ENCODE measurements at regions not wholly inside any gene's neighbourhood (a gene's known extent, or its start where the extent isn't known, plus 50 kb on each side); places are given as distances from the start of the nearest gene placed in this dataset.

DNA sequence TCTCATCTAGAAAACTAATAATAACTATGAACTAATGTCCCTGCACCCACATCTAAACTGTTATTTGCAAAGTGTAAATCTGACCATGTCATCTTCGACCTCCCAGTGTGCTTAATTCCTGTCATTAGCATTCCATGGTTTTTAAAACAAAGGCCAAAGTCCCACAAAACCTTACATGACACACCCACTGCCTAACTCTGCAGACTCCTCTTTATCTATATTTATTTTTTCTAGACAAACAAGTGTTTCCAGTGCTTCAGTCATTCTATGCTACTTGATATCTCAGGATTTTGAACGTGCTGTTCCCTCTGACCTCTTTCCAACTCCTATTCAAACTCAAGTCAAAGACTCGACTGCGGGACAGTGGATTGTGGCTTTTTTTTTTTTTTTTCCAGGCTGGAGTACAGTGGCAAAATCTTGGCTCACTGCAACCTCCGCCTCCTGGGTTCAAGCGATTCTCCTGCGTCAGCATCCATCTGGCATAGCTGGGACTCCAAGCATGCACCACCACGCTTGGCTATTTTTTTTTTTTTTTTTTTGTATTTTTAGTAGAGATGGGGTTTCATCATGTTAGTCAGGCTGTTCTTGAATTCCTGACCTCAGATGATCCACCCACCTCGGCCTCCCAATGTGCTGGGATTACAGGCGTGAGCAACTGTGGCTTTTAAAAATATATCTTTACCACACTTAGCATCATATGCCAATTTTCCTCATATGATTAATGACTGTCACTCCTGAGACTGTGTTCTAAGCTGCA lies 1511.0 kb downstream of the ARAP2 start:
- H3K9me3 ChIP-seq (ENCODE audit: control insufficient read depth, low read length) = no peaks in the 10 kb centered on the region
- H3K4me3 ChIP-seq (ENCODE audit: extremely low read depth, insufficient read depth, low read length, poor library complexity, severe bottlenecking) = no peak overlapping the region
- no peak overlapping the region for H3K27ac ChIP-seq (ENCODE audit: low read depth, low read length, severe bottlenecking)
- WGBS, 2 experiments (ENCODE audit: insufficient coverage in 2 of 2) = 73 to 77% methylated on average over 3 to 4 of the region's 10 CpGs
- no peaks in the 10 kb centered on the region for H3K36me3 ChIP-seq (ENCODE audit: control insufficient read depth, insufficient read depth, low read length)
- H3K4me1 ChIP-seq (ENCODE audit: control insufficient read depth, insufficient read depth, low read length, poor library complexity, severe bottlenecking) = peaks cover 6% of the 10 kb centered on the region

DNA sequence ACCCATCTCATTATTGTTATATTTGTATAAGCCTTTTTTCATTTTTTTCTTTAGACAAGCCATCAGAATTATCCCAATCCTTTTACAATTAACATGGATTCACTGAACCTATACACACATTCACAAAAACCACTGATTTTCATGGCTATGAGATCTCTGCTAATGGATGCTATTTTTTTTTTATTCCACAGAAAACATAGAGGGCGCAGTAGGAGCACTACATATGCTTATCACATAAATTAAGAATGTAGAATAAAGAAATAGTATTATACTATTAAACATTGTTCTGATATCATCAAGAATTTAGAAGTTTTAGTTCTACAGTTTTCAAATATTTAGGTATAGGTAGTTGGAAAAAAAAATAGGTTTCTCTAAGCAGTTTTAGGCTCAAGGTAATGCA lies 1477.4 kb downstream of the ARAP2 start:
- no peaks in the 10 kb centered on the region for H3K9me3 ChIP-seq (ENCODE audit: control insufficient read depth, low read length)
- H3K4me3 ChIP-seq (ENCODE audit: extremely low read depth, insufficient read depth, low read length, poor library complexity, severe bottlenecking) = no peak overlapping the region
- H3K27ac ChIP-seq (ENCODE audit: low read depth, low read length, severe bottlenecking) = no peak overlapping the region
- H3K4me1 ChIP-seq (ENCODE audit: control insufficient read depth, insufficient read depth, low read length, poor library complexity, severe bottlenecking) = no peaks in the 10 kb centered on the region
- no CpG with 5 or more reads among the region's 1 CpG for WGBS, 2 experiments (ENCODE audit: insufficient coverage in 2 of 2)
- H3K36me3 ChIP-seq (ENCODE audit: control insufficient read depth, insufficient read depth, low read length) = no peaks in the 10 kb centered on the region

DNA sequence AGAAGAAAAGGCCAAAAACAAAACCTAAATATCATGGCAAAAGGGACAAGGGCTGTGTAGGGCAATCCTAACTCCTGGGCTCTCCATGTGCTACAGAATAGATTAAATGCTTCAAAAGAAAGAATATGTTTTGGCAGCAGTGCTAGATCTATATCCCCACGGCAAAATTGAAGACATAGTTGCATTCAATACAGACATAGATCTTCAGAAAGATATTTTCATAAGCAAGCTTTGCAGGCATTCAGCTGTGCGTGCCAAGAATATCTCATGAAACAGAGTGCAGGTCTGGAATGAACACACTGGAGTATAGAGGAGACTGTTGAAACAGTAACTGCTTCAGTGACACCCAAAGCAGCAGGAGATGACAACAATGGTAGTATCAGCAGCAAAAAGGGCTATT lies 1476.9 kb downstream of the ARAP2 start:
- no peak overlapping the region for H3K27ac ChIP-seq (ENCODE audit: low read depth, low read length, severe bottlenecking)
- H3K4me1 ChIP-seq (ENCODE audit: control insufficient read depth, insufficient read depth, low read length, poor library complexity, severe bottlenecking) = no peaks in the 10 kb centered on the region
- H3K4me3 ChIP-seq (ENCODE audit: extremely low read depth, insufficient read depth, low read length, poor library complexity, severe bottlenecking) = no peak overlapping the region
- H3K36me3 ChIP-seq (ENCODE audit: control insufficient read depth, insufficient read depth, low read length) = no peaks in the 10 kb centered on the region
- H3K9me3 ChIP-seq (ENCODE audit: control insufficient read depth, low read length) = no peaks in the 10 kb centered on the region
- 89% methylated on average over 1 of the region's 2 CpGs; no CpG with 5 or more reads in 1 of the 2 experiments for WGBS, 2 experiments (ENCODE audit: insufficient coverage in 2 of 2)

- no peak overlapping the region for H3K27ac ChIP-seq (ENCODE audit: low read depth, low read length, severe bottlenecking)
- no peak overlapping the region for H3K4me3 ChIP-seq (ENCODE audit: extremely low read depth, insufficient read depth, low read length, poor library complexity, severe bottlenecking)
- peaks cover 7% of the 10 kb centered on the region for H3K4me1 ChIP-seq (ENCODE audit: control insufficient read depth, insufficient read depth, low read length, poor library complexity, severe bottlenecking)
- H3K9me3 ChIP-seq (ENCODE audit: control insufficient read depth, low read length) = no peaks in the 10 kb centered on the region
- no peaks in the 10 kb centered on the region for H3K36me3 ChIP-seq (ENCODE audit: control insufficient read depth, insufficient read depth, low read length)
- WGBS, 2 experiments (ENCODE audit: insufficient coverage in 2 of 2) = 76 to 78% methylated on average over 4 to 6 of the region's 8 CpGs
Measured at GRCh38 chr4:34771632-34772031, 1472.7 kb downstream of the ARAP2 start.

- H3K4me3 ChIP-seq (ENCODE audit: extremely low read depth, insufficient read depth, low read length, poor library complexity, severe bottlenecking) = no peak overlapping the region
- no peaks in the 10 kb centered on the region for H3K36me3 ChIP-seq (ENCODE audit: control insufficient read depth, insufficient read depth, low read length)
- no peak overlapping the region for H3K27ac ChIP-seq (ENCODE audit: low read depth, low read length, severe bottlenecking)
- WGBS, 2 experiments (ENCODE audit: insufficient coverage in 2 of 2) = 80 to 88% methylated on average over 1 to 2 of the region's 2 CpGs
- H3K4me1 ChIP-seq (ENCODE audit: control insufficient read depth, insufficient read depth, low read length, poor library complexity, severe bottlenecking) = no peaks in the 10 kb centered on the region
- H3K9me3 ChIP-seq (ENCODE audit: control insufficient read depth, low read length) = no peaks in the 10 kb centered on the region
Measured at GRCh38 chr4:34790131-34790530, 1454.2 kb downstream of the ARAP2 start.

DNA sequence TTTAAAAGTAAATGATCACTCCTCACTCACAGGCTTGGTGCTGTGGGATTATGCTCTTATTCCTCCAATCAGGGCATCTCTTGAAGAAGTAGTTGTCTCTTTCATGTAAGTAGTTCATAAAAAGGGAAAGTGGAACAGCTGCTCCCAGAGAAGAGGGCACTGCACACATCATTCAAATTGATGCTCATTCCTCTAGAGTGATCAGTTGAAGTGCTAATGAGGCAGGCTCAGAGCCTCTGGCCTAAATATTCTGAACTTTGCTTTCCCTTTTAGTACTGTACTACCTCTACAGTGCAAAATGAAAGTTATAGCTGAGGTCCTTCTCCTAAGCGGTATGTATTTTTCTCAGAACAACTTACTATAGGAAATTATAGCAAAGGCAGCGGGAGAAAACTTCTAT lies 1453.1 kb downstream of the ARAP2 start:
- H3K9me3 ChIP-seq (ENCODE audit: control insufficient read depth, low read length) = no peaks in the 10 kb centered on the region
- H3K27ac ChIP-seq (ENCODE audit: low read depth, low read length, severe bottlenecking) = no peak overlapping the region
- no peak overlapping the region for H3K4me3 ChIP-seq (ENCODE audit: extremely low read depth, insufficient read depth, low read length, poor library complexity, severe bottlenecking)
- WGBS, 2 experiments (ENCODE audit: insufficient coverage in 2 of 2) = no CpG with 5 or more reads among the region's 2 CpGs
- no peaks in the 10 kb centered on the region for H3K4me1 ChIP-seq (ENCODE audit: control insufficient read depth, insufficient read depth, low read length, poor library complexity, severe bottlenecking)
- no peaks in the 10 kb centered on the region for H3K36me3 ChIP-seq (ENCODE audit: control insufficient read depth, insufficient read depth, low read length)

GRCh38 chr4:34800953-34801352 lies 1443.4 kb downstream of the ARAP2 start:
- Histone ChIP-seq H3K4me1 (ENCODE audit: control insufficient read depth, insufficient read depth, low read length, poor library complexity, severe bottlenecking) (no peaks in the 10 kb centered on the region), H3K27ac (ENCODE audit: low read depth, low read length, severe bottlenecking) (no peak overlapping the region), H3K4me3 (ENCODE audit: extremely low read depth, insufficient read depth, low read length, poor library complexity, severe bottlenecking) (no peak overlapping the region), H3K9me3 (ENCODE audit: control insufficient read depth, low read length) (peaks cover 8% of the 10 kb centered on the region), H3K36me3 (ENCODE audit: control insufficient read depth, insufficient read depth, low read length) (no peaks in the 10 kb centered on the region)
- WGBS, 2 experiments (ENCODE audit: insufficient coverage in 2 of 2) = 100% methylated on average over 1 of the region's 1 CpG; no CpG with 5 or more reads in 1 of the 2 experiments

GRCh38 chr4:34814266-34814665 lies 1430.0 kb downstream of the ARAP2 start:
- no peaks in the 10 kb centered on the region for H3K36me3 ChIP-seq (ENCODE audit: control insufficient read depth, insufficient read depth, low read length)
- no peak overlapping the region for H3K27ac ChIP-seq (ENCODE audit: low read depth, low read length, severe bottlenecking)
- no peaks in the 10 kb centered on the region for H3K4me1 ChIP-seq (ENCODE audit: control insufficient read depth, insufficient read depth, low read length, poor library complexity, severe bottlenecking)
- peaks cover 7% of the 10 kb centered on the region for H3K9me3 ChIP-seq (ENCODE audit: control insufficient read depth, low read length)
- no peak overlapping the region for H3K4me3 ChIP-seq (ENCODE audit: extremely low read depth, insufficient read depth, low read length, poor library complexity, severe bottlenecking)
- WGBS, 2 experiments (ENCODE audit: insufficient coverage in 2 of 2) = 100% methylated on average over 1 of the region's 3 CpGs; no CpG with 5 or more reads in 1 of the 2 experiments

DNA sequence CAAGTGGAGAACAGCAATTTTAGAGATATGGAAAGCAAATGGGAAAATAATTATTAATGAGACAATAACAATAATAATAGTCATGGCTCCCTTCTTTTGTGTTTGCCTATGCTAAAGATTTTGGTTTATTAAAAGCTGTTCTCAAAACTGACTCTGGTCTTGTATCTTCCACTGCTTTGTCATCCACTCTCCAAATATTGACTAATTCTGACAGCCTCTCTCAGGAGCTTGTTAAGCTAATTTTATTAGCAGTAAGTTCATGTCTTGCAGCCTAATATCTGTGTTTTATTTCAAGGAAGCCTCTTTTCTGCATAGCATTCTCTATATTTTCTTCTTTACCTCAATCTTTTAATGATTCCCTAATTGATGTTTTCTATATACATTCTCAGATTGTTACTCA lies 1419.8 kb downstream of the ARAP2 start:
- Histone ChIP-seq H3K9me3 (ENCODE audit: control insufficient read depth, low read length) (no peaks in the 10 kb centered on the region), H3K4me1 (ENCODE audit: control insufficient read depth, insufficient read depth, low read length, poor library complexity, severe bottlenecking) (no peaks in the 10 kb centered on the region), H3K4me3 (ENCODE audit: extremely low read depth, insufficient read depth, low read length, poor library complexity, severe bottlenecking) (no peak overlapping the region), H3K36me3 (ENCODE audit: control insufficient read depth, insufficient read depth, low read length) (no peaks in the 10 kb centered on the region), H3K27ac (ENCODE audit: low read depth, low read length, severe bottlenecking) (no peak overlapping the region)

DNA sequence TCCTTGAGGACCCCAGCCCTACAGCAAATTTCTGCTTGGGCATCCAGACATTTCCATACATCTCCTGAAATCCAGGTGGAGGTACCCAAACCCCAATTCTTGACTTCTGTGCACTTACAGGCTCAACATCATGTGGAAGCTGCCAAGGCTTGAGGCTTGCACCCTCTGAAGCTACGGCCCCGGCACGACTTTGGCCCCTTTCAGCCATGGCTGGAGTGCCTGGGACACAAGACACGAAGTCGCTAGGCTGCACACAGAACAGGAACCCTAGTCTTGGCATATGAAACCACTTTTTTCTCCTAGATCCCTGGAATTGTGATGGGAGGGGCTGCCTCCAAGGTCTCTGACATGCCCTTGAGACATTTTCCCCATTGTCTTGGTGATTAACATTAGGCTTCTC lies 1417.7 kb downstream of the ARAP2 start:
- no peak overlapping the region for H3K4me3 ChIP-seq (ENCODE audit: extremely low read depth, insufficient read depth, low read length, poor library complexity, severe bottlenecking)
- H3K36me3 ChIP-seq (ENCODE audit: control insufficient read depth, insufficient read depth, low read length) = no peaks in the 10 kb centered on the region
- H3K4me1 ChIP-seq (ENCODE audit: control insufficient read depth, insufficient read depth, low read length, poor library complexity, severe bottlenecking) = no peaks in the 10 kb centered on the region
- 94 to 100% methylated on average over 3 to 5 of the region's 5 CpGs for WGBS, 2 experiments (ENCODE audit: insufficient coverage in 2 of 2)
- no peaks in the 10 kb centered on the region for H3K9me3 ChIP-seq (ENCODE audit: control insufficient read depth, low read length)
- H3K27ac ChIP-seq (ENCODE audit: low read depth, low read length, severe bottlenecking) = no peak overlapping the region

DNA sequence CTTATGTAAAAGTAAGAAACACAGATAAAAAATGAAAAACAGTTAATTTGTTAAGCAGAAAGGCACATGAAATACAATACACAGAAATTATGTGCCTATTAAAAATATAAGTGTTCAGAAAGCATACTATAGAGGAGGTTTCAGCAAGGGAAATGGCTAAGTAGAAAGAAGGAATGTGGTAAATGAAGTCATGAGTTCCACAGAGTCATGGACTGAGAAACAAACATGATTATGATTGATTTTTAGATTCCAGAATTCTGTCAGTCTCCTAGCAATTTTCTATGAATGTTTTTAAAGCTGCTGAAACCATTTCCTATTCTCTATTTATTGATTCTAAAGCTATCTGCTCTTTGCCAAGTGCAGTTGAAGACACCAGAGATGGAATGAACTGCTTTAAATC lies 1398.4 kb downstream of the ARAP2 start:
- peaks cover 2% of the 10 kb centered on the region for H3K4me1 ChIP-seq (ENCODE audit: control insufficient read depth, insufficient read depth, low read length, poor library complexity, severe bottlenecking)
- H3K27ac ChIP-seq (ENCODE audit: low read depth, low read length, severe bottlenecking) = no peak overlapping the region
- no peaks in the 10 kb centered on the region for H3K36me3 ChIP-seq (ENCODE audit: control insufficient read depth, insufficient read depth, low read length)
- no peaks in the 10 kb centered on the region for H3K9me3 ChIP-seq (ENCODE audit: control insufficient read depth, low read length)
- H3K4me3 ChIP-seq (ENCODE audit: extremely low read depth, insufficient read depth, low read length, poor library complexity, severe bottlenecking) = no peak overlapping the region

All from mesodermal cell (in vitro differentiated cells).